Lower leg skin (tissue), 4 donors: ENCODE measurements at regions not wholly inside any gene's neighbourhood (a gene's known extent, or its start where the extent isn't known, plus 50 kb on each side); places are given as distances from the start of the nearest gene placed in this dataset.
"Not testable (repeated sequence)": the region's sequence is repeated elsewhere in the genome, so short reads cannot be mapped to it uniquely, and the experiment has no call there.

ENCODE experiments used
- DNase-seq, 2 donors: peaks; one replicate each; pipeline ENCODE4 v3.0.0-alpha.2; 2019; ENCODE audit warnings: low spot score in 2 of 2
- H3K4me3 ChIP-seq: fragments of 200-600 bp; sonication (generic); 2 replicates; pipeline ENCODE4 v1.5.1; 2017; ENCODE audit warnings: mild to moderate bottlenecking, low read depth; ENCODE audit not compliant: poor library complexity, severe bottlenecking
- POLR2A ChIP-seq, 2 donors: fragments of 450-650 bp; IDR thresholded peaks; one replicate each; pipeline ENCODE4 v1.6.1; 2016 to 2017; ENCODE audit warnings: antibody characterized with exemption in 2 of 2, mild to moderate bottlenecking in 1 of 2, moderate library complexity in 1 of 2
- WGBS, 2 donors: methylation state at CpG; one replicate each; pipeline ENCODE4 v1.1.5; 2018; 5-methylcytosine and 5-hydroxymethylcytosine counted together
- intact Hi-C: fragments of 100-400 bp; cut with DNase I; formaldehyde crosslinking; loops from one replicate; pipeline ENCODE4 v1.15.0; 2023; ENCODE audit warnings: low total_unique reads
- TF ChIP-seq, protein P1 (sequence below), 3 donors: fragments of 450-650 bp; IDR thresholded peaks; one replicate each; pipeline ENCODE4 v1.5.1; 2016; ENCODE audit warnings: antibody characterized with exemption in 3 of 3, mild to moderate bottlenecking in 3 of 3, moderate library complexity in 2 of 3

GRCh38 chr2:240260664-240261063 lies 120.2 kb upstream of the OTOS start:
- WGBS, 2 donors, result 78 to 83% methylated on average over 4 of the region's 4 CpGs
- no peak for DNase-seq
- TF ChIP-seq, protein P1, sequence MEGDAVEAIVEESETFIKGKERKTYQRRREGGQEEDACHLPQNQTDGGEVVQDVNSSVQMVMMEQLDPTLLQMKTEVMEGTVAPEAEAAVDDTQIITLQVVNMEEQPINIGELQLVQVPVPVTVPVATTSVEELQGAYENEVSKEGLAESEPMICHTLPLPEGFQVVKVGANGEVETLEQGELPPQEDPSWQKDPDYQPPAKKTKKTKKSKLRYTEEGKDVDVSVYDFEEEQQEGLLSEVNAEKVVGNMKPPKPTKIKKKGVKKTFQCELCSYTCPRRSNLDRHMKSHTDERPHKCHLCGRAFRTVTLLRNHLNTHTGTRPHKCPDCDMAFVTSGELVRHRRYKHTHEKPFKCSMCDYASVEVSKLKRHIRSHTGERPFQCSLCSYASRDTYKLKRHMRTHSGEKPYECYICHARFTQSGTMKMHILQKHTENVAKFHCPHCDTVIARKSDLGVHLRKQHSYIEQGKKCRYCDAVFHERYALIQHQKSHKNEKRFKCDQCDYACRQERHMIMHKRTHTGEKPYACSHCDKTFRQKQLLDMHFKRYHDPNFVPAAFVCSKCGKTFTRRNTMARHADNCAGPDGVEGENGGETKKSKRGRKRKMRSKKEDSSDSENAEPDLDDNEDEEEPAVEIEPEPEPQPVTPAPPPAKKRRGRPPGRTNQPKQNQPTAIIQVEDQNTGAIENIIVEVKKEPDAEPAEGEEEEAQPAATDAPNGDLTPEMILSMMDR (IDR thresholded peaks at IDR 0.05), result no peak
- TF ChIP-seq POLR2A (IDR thresholded peaks at IDR 0.05), result no peak

DNA sequence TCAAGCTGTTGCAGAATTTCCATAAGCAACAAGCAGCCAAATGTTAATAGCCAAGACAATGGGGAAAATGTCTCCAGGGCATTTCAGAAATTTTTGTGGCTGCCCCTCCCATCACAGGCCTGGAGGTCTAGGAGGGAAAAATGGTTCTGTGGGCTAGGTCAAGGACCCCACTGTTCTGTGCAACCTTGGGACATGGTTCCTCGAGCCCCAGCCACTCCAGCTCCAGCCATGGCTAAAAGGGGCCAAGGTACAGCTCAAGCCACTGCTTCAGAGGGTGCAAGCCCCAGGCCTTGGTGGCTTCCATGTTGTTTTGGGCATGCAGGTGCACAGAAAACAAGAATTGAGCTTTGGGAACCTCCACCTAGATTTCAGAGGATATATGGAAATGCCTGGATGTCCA lies 122.1 kb upstream of the OTOS start:
- H3K4me3 ChIP-seq, result not testable (repeated sequence)

More at GRCh38 chr2:240260664-240261063, 120.2 kb upstream of the OTOS start:
- intact Hi-C loops, result no loop called here
- H3K4me3 ChIP-seq, result no peak overlapping the region

GRCh38 chr2:240269380-240269779 lies 128.9 kb upstream of the OTOS start:
- no peak for TF ChIP-seq POLR2A (IDR thresholded peaks at IDR 0.05)
- TF ChIP-seq, protein P1 (IDR thresholded peaks at IDR 0.05), result no peak
- H3K4me3 ChIP-seq, result no peak overlapping the region
- intact Hi-C loops, result no loop called here
- DNase-seq, result no peak
- 65 to 76% methylated on average over 3 of the region's 3 CpGs for WGBS, 2 donors

More for the DNA sequence above, 122.1 kb upstream of the OTOS start:
- 14 to 67% methylated on average over 1 of the region's 1 CpG for WGBS, 2 donors
- DNase-seq, intact Hi-C loops: not testable (repeated sequence)

- no peak for DNase-seq
- TF ChIP-seq POLR2A (IDR thresholded peaks at IDR 0.05), result no peak
- TF ChIP-seq, protein P1 (IDR thresholded peaks at IDR 0.05), result no peak
- intact Hi-C loops, result no loop called here
- H3K4me3 ChIP-seq, result no peak overlapping the region
- WGBS, 2 donors, result 100% methylated on average over 1 of the region's 1 CpG
Measured at GRCh38 chr2:240269886-240270285, 129.4 kb upstream of the OTOS start.

DNA sequence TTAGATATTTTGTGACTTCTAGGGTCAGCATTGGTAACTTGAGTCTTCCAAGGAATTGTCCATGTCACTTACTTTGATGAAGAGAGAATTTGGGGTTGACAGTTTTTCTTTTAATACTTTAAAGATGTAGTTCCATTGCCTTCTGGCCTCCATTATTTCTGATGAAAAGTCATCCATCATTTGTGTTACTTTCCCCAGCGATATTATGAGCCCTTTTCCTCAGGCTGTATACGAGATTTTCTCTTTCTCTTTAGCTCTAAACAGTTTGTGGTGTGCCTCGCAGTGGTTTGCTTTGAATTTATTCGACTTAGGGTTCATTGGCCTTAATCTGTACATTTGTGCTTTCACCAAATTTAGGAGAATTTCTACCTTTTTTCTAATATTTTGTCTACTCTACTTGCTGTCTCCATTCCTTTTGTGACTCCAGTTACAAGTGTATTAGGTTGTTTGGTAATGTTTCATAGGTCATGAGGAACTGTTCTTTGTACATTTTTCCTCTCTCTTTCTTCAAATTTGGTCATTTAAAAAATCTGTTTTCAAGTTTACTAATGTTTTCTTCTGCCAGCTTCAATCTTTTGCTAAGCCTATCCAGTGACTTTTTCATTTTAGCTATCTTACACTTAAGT lies 131.4 kb upstream of the OTOS start:
- 68 to 78% methylated on average over 4 of the region's 4 CpGs for WGBS, 2 donors
- DNase-seq, result no peak

GRCh38 chr2:240275386-240275785 lies 134.9 kb upstream of the OTOS start:
- DNase-seq, result no peak
- WGBS, 2 donors, result 29 to 39% methylated on average over 2 of the region's 2 CpGs
- intact Hi-C loops, result no loop called here
- no peak overlapping the region for H3K4me3 ChIP-seq
- TF ChIP-seq, protein P1 (IDR thresholded peaks at IDR 0.05), result no peak
- no peak for TF ChIP-seq POLR2A (IDR thresholded peaks at IDR 0.05)

More for the DNA sequence above, 131.4 kb upstream of the OTOS start:
- intact Hi-C loops, result no loop called here
- TF ChIP-seq, protein P1 (IDR thresholded peaks at IDR 0.05), result no peak
- TF ChIP-seq POLR2A (IDR thresholded peaks at IDR 0.05), result no peak
- H3K4me3 ChIP-seq, result no peak overlapping the region
